AG09309 (cell line): ENCODE measurements at regions not wholly inside any gene's neighbourhood (a gene's known extent, or its start where the extent isn't known, plus 50 kb on each side); places are given as distances from the start of the nearest gene placed in this dataset.

ENCODE experiments used
- DNase-seq: peaks from one replicate; pipeline ENCODE4 v3.0.0-alpha.2; 2010; ENCODE audit warnings: low read depth
- H3K4me3 ChIP-seq: 2 replicates; pipeline ENCODE4 v1.5.1; 2011; ENCODE audit warnings: mild to moderate bottlenecking, low read depth, low read length, moderate library complexity; ENCODE audit not compliant: control insufficient read depth
- CTCF ChIP-seq: IDR thresholded peaks from 2 replicates; pipeline ENCODE4 v1.5.1; 2011; ENCODE audit warnings: mild to moderate bottlenecking, low read depth, low read length, inconsistent platforms; ENCODE audit not compliant: insufficient read depth, control insufficient read depth; ENCODE audit errors: missing control alignments

- no peak overlapping the region for H3K4me3 ChIP-seq
- no peak for TF ChIP-seq CTCF
- DNase-seq, result no peak
These were observed 179.2 kb upstream of the RAB4A start for GRCh38 chr1:229091721-229092136.

- TF ChIP-seq CTCF, result no peak
- no peak overlapping the region for H3K4me3 ChIP-seq
- DNase-seq, result no peak
These were observed 178.3 kb upstream of the RAB4A start for GRCh38 chr1:229092377-229093237.

- no peak for DNase-seq
- no peak for TF ChIP-seq CTCF
- H3K4me3 ChIP-seq, result no peak overlapping the region
These were observed 177.7 kb upstream of the RAB4A start for GRCh38 chr1:229093238-229093540.

GRCh38 chr1:229093609-229094336 is 177.1 kb upstream of the RAB4A start:
- H3K4me3 ChIP-seq, result no peak overlapping the region
- DNase-seq, result no peak
- no peak for TF ChIP-seq CTCF

GRCh38 chr1:229094476-229095311 is 176.2 kb upstream of the RAB4A start:
- no peak overlapping the region for H3K4me3 ChIP-seq
- DNase-seq, result no peak
- TF ChIP-seq CTCF, result no peak

- DNase-seq, result no peak
- TF ChIP-seq CTCF, result no peak
- no peak overlapping the region for H3K4me3 ChIP-seq
These were observed 175.6 kb upstream of the RAB4A start for GRCh38 chr1:229095325-229095724.
